ENCODE measurements at regions not wholly inside any gene's neighbourhood (a gene's known extent, or its start where the extent isn't known, plus 50 kb on each side); places are given as distances from the start of the nearest gene placed in this dataset.

GRCh38 chrX:147550217-147550616 lies 361.5 kb upstream of the FMR1 start:
- H3K36me3 Mint-ChIP-seq (ENCODE audit: low read depth), result no peaks in the 10 kb centered on the region
- 0% methylated on average over 2 of the region's 3 CpGs; no CpG with 5 or more reads in 1 of the 2 experiments for WGBS, 2 experiments (ENCODE audit: insufficient coverage in 1 of 2, insufficient read length in 1 of 2)

GRCh38 chrX:147559191-147559590 lies 352.5 kb upstream of the FMR1 start:
- Mint-ChIP-seq H3K4me1 (no peaks in the 10 kb centered on the region), H3K27ac (no peak overlapping the region), H3K27me3 (ENCODE audit: insufficient read depth) (peaks cover 4% of the 10 kb centered on the region), H3K9me3 (peaks cover 39% of the 10 kb centered on the region), H3K4me3 (no peak overlapping the region), H3K36me3 (ENCODE audit: low read depth) (no peaks in the 10 kb centered on the region)
- WGBS, 2 experiments (ENCODE audit: insufficient coverage in 1 of 2, insufficient read length in 1 of 2), result 90% methylated on average over 1 of the region's 1 CpG; no CpG with 5 or more reads in 1 of the 2 experiments
- Histone ChIP-seq H3K4me3 (ENCODE audit: low read length) (no peak overlapping the region), H3K27me3 (ENCODE audit: control insufficient read depth, insufficient read depth, low read length, poor library complexity, severe bottlenecking) (no peaks in the 10 kb centered on the region), H3K9me3 (ENCODE audit: control insufficient read depth, low read length) (no peaks in the 10 kb centered on the region), H3K4me1 (ENCODE audit: control insufficient read depth, insufficient read depth, low read length) (no peaks in the 10 kb centered on the region), H3K9ac (ENCODE audit: extremely low read depth, low read length, poor library complexity, severe bottlenecking) (no peak overlapping the region), H3K36me3 (ENCODE audit: control insufficient read depth, insufficient read depth, low read length) (no peaks in the 10 kb centered on the region), H3K27ac (ENCODE audit: low read depth, low read length) (no peak overlapping the region)
- no peak for TF ChIP-seq CTCF (conservative IDR thresholded peaks at IDR 0.05)
- no peak for DNase-seq

More at GRCh38 chrX:147550217-147550616, 361.5 kb upstream of the FMR1 start:
- Histone ChIP-seq H3K27ac (ENCODE audit: low read depth, low read length) (no peak overlapping the region), H3K9me3 (ENCODE audit: control insufficient read depth, low read length) (no peaks in the 10 kb centered on the region), H3K36me3 (ENCODE audit: control insufficient read depth, insufficient read depth, low read length) (no peaks in the 10 kb centered on the region), H3K9ac (ENCODE audit: extremely low read depth, low read length, poor library complexity, severe bottlenecking) (no peak overlapping the region), H3K27me3 (ENCODE audit: control insufficient read depth, insufficient read depth, low read length, poor library complexity, severe bottlenecking) (no peaks in the 10 kb centered on the region), H3K4me3 (ENCODE audit: low read length) (no peak overlapping the region), H3K4me1 (ENCODE audit: control insufficient read depth, insufficient read depth, low read length) (no peaks in the 10 kb centered on the region)
- no peak overlapping the region for H3K27ac Mint-ChIP-seq
- TF ChIP-seq CTCF (conservative IDR thresholded peaks at IDR 0.05), result peak; percentile 76
- no peak overlapping the region for H3K4me3 Mint-ChIP-seq
- peaks cover 33% of the 10 kb centered on the region for H3K9me3 Mint-ChIP-seq
- DNase-seq, result peak; percentile 81
- no peaks in the 10 kb centered on the region for H3K27me3 Mint-ChIP-seq (ENCODE audit: insufficient read depth)
- no peaks in the 10 kb centered on the region for H3K4me1 Mint-ChIP-seq

GRCh38 chrX:147565237-147565636 lies 346.5 kb upstream of the FMR1 start:
- TF ChIP-seq CTCF (conservative IDR thresholded peaks at IDR 0.05), result no peak
- Mint-ChIP-seq H3K4me3 (no peak overlapping the region), H3K9me3 (peaks cover 23% of the 10 kb centered on the region), H3K27me3 (ENCODE audit: insufficient read depth) (peaks cover 14% of the 10 kb centered on the region), H3K4me1 (no peaks in the 10 kb centered on the region), H3K36me3 (ENCODE audit: low read depth) (no peaks in the 10 kb centered on the region), H3K27ac (no peak overlapping the region)
- DNase-seq, result no peak
- H3K4me1 ChIP-seq (ENCODE audit: control insufficient read depth, insufficient read depth, low read length), result no peaks in the 10 kb centered on the region
- H3K9me3 ChIP-seq (ENCODE audit: control insufficient read depth, low read length), result no peaks in the 10 kb centered on the region
- no peaks in the 10 kb centered on the region for H3K27me3 ChIP-seq (ENCODE audit: control insufficient read depth, insufficient read depth, low read length, poor library complexity, severe bottlenecking)
- no peak overlapping the region for H3K9ac ChIP-seq (ENCODE audit: extremely low read depth, low read length, poor library complexity, severe bottlenecking)
- no CpG with 5 or more reads among the region's 1 CpG for WGBS, 2 experiments (ENCODE audit: insufficient coverage in 1 of 2, insufficient read length in 1 of 2)
- no peak overlapping the region for H3K4me3 ChIP-seq (ENCODE audit: low read length)
- H3K36me3 ChIP-seq (ENCODE audit: control insufficient read depth, insufficient read depth, low read length), result no peaks in the 10 kb centered on the region
- no peak overlapping the region for H3K27ac ChIP-seq (ENCODE audit: low read depth, low read length)
